MM.1S (cell line): ENCODE measurements at regions not wholly inside any gene's neighbourhood (a gene's known extent, or its start where the extent isn't known, plus 50 kb on each side); places are given as distances from the start of the nearest gene placed in this dataset.

Experiments used
- CTCF ChIP-seq: fragments of 300-600 bp; sonication (generic); IDR thresholded peaks from 2 replicates; pipeline ENCODE4 v1.5.1; 2016; ENCODE audit warnings: antibody characterized with exemption, low read length, mixed read lengths
- EZH2phosphoT487 ChIP-seq: fragments of 300-600 bp; sonication (generic); IDR thresholded peaks from 2 replicates; pipeline ENCODE4 v1.6.1; 2018; ENCODE audit warnings: antibody characterized with exemption, low read length

- TF ChIP-seq CTCF (no peak), EZH2phosphoT487 (no peak)
These were observed 308.3 kb upstream of the PREP start for GRCh38 chr6:105711216-105711615.
